Sigmoid colon (tissue), 4 donors: ENCODE measurements at regions not wholly inside any gene's neighbourhood (a gene's known extent, or its start where the extent isn't known, plus 50 kb on each side); places are given as distances from the start of the nearest gene placed in this dataset.

Experiments
- EP300 ChIP-seq, 4 donors: sonication (generic); formaldehyde crosslinking; IDR thresholded peaks; one replicate each; pipeline ENCODE4 v1.6.1; 2017; ENCODE audit warnings: antibody characterized with exemption in 4 of 4
- POLR2A ChIP-seq, 2 donors: fragments of 450-650 bp; IDR thresholded peaks; one replicate each; pipeline ENCODE4 v1.6.1; 2016; ENCODE audit warnings: antibody characterized with exemption in 2 of 2, mild to moderate bottlenecking in 2 of 2, moderate library complexity in 2 of 2
- POLR2AphosphoS5 ChIP-seq, 4 donors: sonication (generic); formaldehyde crosslinking; IDR thresholded peaks; one replicate each; pipeline ENCODE4 v1.6.1; 2017; ENCODE audit warnings: antibody characterized with exemption in 4 of 4
- TF ChIP-seq, protein P1 (sequence below), 4 experiments: fragments of 450-650 bp in 3 of 4; fragments of 200-600 bp in 1 of 4; IDR thresholded peaks; one replicate each; pipeline ENCODE4 v1.5.1; 2016 to 2019; ENCODE audit warnings: antibody characterized with exemption in 4 of 4, mild to moderate bottlenecking in 3 of 4, moderate library complexity in 2 of 4

DNA sequence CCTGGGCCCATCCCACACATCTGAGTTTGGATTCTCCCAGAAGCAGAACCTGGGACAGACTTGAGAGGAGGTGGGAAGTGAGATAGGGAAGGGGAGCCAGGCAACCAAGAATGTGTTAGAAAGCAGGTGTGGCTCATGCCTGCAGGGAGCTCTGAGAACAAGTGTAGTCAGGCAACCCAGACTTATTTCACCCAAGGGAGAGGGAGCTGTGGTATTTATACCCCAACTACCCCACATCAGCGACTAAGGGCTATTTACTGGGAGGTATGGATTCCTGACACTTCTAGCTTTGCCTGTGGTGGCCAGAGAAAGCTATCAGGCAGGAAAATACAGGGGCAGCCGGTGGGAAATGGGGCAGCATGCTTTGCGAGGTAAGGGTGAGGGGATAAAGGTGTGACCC, 125.8 kb upstream of the MSX1 start:
- TF ChIP-seq, protein P1, sequence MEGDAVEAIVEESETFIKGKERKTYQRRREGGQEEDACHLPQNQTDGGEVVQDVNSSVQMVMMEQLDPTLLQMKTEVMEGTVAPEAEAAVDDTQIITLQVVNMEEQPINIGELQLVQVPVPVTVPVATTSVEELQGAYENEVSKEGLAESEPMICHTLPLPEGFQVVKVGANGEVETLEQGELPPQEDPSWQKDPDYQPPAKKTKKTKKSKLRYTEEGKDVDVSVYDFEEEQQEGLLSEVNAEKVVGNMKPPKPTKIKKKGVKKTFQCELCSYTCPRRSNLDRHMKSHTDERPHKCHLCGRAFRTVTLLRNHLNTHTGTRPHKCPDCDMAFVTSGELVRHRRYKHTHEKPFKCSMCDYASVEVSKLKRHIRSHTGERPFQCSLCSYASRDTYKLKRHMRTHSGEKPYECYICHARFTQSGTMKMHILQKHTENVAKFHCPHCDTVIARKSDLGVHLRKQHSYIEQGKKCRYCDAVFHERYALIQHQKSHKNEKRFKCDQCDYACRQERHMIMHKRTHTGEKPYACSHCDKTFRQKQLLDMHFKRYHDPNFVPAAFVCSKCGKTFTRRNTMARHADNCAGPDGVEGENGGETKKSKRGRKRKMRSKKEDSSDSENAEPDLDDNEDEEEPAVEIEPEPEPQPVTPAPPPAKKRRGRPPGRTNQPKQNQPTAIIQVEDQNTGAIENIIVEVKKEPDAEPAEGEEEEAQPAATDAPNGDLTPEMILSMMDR (IDR thresholded peaks at IDR 0.05), result no peak
- TF ChIP-seq EP300 (IDR thresholded peaks at IDR 0.05) (no peak), POLR2AphosphoS5 (IDR thresholded peaks at IDR 0.05) (no peak), POLR2A (IDR thresholded peaks at IDR 0.05) (no peak)
